HL-60 (cell line): ENCODE measurements at regions not wholly inside any gene's neighbourhood (a gene's known extent, or its start where the extent isn't known, plus 50 kb on each side); places are given as distances from the start of the nearest gene placed in this dataset.

Experiments
- DNase-seq, 2 experiments: peaks; one replicate each; pipeline ENCODE4 v3.0.0-alpha.2; 2010 to 2020; ENCODE audit warnings: low read depth in 1 of 2, low spot score in 1 of 2
- H3K27ac ChIP-seq: fragments of 250-450 bp; sonication (Bioruptor Pico); replicated peaks from 2 replicates; pipeline ENCODE4 v1.5.1; 2020; ENCODE audit warnings: mild to moderate bottlenecking, moderate library complexity
- H3K27me3 ChIP-seq: fragments of 250-450 bp; sonication (Bioruptor Pico); 2 replicates; pipeline ENCODE4 v1.5.1; 2021; ENCODE audit warnings: mild to moderate bottlenecking, moderate library complexity; ENCODE audit not compliant: insufficient read depth, poor library complexity, severe bottlenecking
- H3K4me3 ChIP-seq: replicated peaks from 2 replicates; pipeline ENCODE4 v1.5.1; 2011; ENCODE audit warnings: mild to moderate bottlenecking, control low read depth, low read length; ENCODE audit not compliant: insufficient read depth
- CTCF ChIP-seq: IDR thresholded peaks from one replicate; pipeline ENCODE4 v1.5.1; 2011; ENCODE audit warnings: low read length, control low read depth, inconsistent platforms; ENCODE audit not compliant: insufficient read depth
- GABPA ChIP-seq: IDR thresholded peaks from 2 replicates; pipeline ENCODE4 v1.6.1; 2012; ENCODE audit warnings: low read depth
- POLR2AphosphoS5 ChIP-seq: IDR thresholded peaks from 2 replicates; pipeline ENCODE4 v1.6.1; 2012; ENCODE audit warnings: low read depth
- REST ChIP-seq: IDR thresholded peaks from 2 replicates; pipeline ENCODE4 v1.6.1; 2012; ENCODE audit warnings: low read depth; ENCODE audit not compliant: insufficient replicate concordance
- SPI1 ChIP-seq: IDR thresholded peaks from 2 replicates; pipeline ENCODE4 v1.6.1; 2012; ENCODE audit warnings: low read depth, mild to moderate bottlenecking, borderline replicate concordance

GRCh38 chr11:96447208-96448110 lies 57.6 kb downstream of the JRKL start:
- Histone ChIP-seq H3K27me3 (peaks cover 2% of the 10 kb centered on the region), H3K27ac (no peak overlapping the region), H3K4me3 (no peak overlapping the region)
- TF ChIP-seq SPI1 (no peak), GABPA (no peak), POLR2AphosphoS5 (no peak), CTCF (no peak), REST (no peak)
- no peak for DNase-seq

DNA sequence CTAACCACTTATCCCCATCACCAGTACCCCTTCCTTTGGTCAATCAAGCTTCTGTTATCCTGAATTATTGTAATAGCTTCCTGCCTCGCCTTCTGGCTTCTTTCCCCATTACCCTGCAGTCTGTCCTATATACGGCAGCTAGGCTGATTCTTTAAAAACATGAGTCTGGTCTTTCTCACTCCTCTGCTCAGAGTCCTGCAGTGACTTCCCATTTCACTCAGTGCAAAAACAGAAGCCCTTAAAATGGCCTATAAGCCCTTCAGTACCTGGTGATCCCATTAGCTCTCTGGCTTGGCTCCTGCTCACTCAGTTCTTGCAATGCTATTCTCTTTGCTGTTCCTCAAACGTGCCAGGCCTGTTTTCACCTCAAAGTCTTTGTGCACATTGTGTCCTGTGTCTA lies 58.4 kb downstream of the JRKL start:
- no peak for DNase-seq
- no peak for TF ChIP-seq GABPA
- no peak for TF ChIP-seq SPI1
- no peak for TF ChIP-seq CTCF
- TF ChIP-seq REST = no peak
- TF ChIP-seq POLR2AphosphoS5 = no peak
- no peak overlapping the region for H3K27ac ChIP-seq

GRCh38 chr11:96456111-96456510 lies 66.3 kb downstream of the JRKL start:
- no peaks in the 10 kb centered on the region for H3K27me3 ChIP-seq
- H3K27ac ChIP-seq = no peak overlapping the region
- H3K4me3 ChIP-seq = no peak overlapping the region
- TF ChIP-seq CTCF (no peak), POLR2AphosphoS5 (no peak), GABPA (no peak), SPI1 (no peak), REST (no peak)
- DNase-seq = no peak

More for the DNA sequence above, 58.4 kb downstream of the JRKL start:
- Histone ChIP-seq H3K27me3 (peaks cover 2% of the 10 kb centered on the region), H3K4me3 (no peak overlapping the region)
